Upper lobe of left lung (tissue), 6 donors: ENCODE measurements at regions not wholly inside any gene's neighbourhood (a gene's known extent, or its start where the extent isn't known, plus 50 kb on each side); places are given as distances from the start of the nearest gene placed in this dataset.

Experiments used
- ATAC-seq, 2 donors: fragments of 200-7000 bp; cut with Tn5 transposase; one replicate each; pipeline ENCODE4 v1.9.1; 2022; ENCODE audit warnings: mild to moderate bottlenecking in 2 of 2, moderate library complexity in 2 of 2; ENCODE audit not compliant: low FRiP score in 2 of 2
- DNase-seq, 2 donors: peaks; one replicate each; pipeline ENCODE4 v3.0.0-alpha.2; 2019 to 2020
- H3K27ac ChIP-seq, 4 donors: fragments of 200-600 bp; sonication (generic); one replicate each; pipeline ENCODE4 v1.5.1; 2016 to 2019
- H3K27me3 ChIP-seq, 4 donors: fragments of 200-600 bp; sonication (generic); one replicate each; pipeline ENCODE4 v1.5.1; 2017 to 2019
- H3K36me3 ChIP-seq, 4 donors: fragments of 200-600 bp; sonication (generic); one replicate each; pipeline ENCODE4 v1.5.1; 2016 to 2019
- H3K4me1 ChIP-seq, 4 donors: fragments of 200-600 bp; sonication (generic); one replicate each; pipeline ENCODE4 v1.5.1; 2018 to 2019
- H3K4me3 ChIP-seq, 4 donors: fragments of 200-600 bp; sonication (generic); one replicate each; pipeline ENCODE4 v1.5.1; 2017 to 2019; ENCODE audit warnings: mild to moderate bottlenecking in 2 of 4, moderate library complexity in 1 of 4
- H3K9me3 ChIP-seq, 4 donors: fragments of 200-600 bp; sonication (generic); one replicate each; pipeline ENCODE4 v1.5.1; 2018 to 2019
- CTCF ChIP-seq, 6 experiments: fragments of 450-650 bp in 4 of 6; fragments of 200-600 bp in 2 of 6; sonication (generic) in 2 of 6; IDR thresholded peaks; one replicate each; pipeline ENCODE4 v1.5.1; 2016 to 2019; ENCODE audit warnings: antibody characterized with exemption in 6 of 6
- EP300 ChIP-seq, 4 donors: sonication (generic); formaldehyde crosslinking; IDR thresholded peaks; one replicate each; pipeline ENCODE4 v1.5.1; 2017; ENCODE audit warnings: antibody characterized with exemption in 4 of 4, control low read depth in 2 of 4
- POLR2A ChIP-seq, 4 donors: fragments of 450-650 bp; IDR thresholded peaks; one replicate each; pipeline ENCODE4 v1.5.1; 2016 to 2017; ENCODE audit warnings: antibody characterized with exemption in 4 of 4, mild to moderate bottlenecking in 2 of 4
- POLR2AphosphoS5 ChIP-seq, 2 donors: sonication (generic); formaldehyde crosslinking; IDR thresholded peaks; one replicate each; pipeline ENCODE4 v1.5.1; 2017; ENCODE audit warnings: antibody characterized with exemption in 2 of 2
- WGBS, 2 donors: methylation state at CpG; one replicate each; pipeline ENCODE4 v1.1.5; 2017 to 2018; 5-methylcytosine and 5-hydroxymethylcytosine counted together
- donor health status: DM: no; HTN: no; CAD: no; lungs with moderate emphysema.
- donor health status: DM: no; HTN: yes; CAD: no; lungs with severe emphysema.

GRCh38 chr7:116401711-116402110 is 97.8 kb upstream of the CAV2 start:
- no peak overlapping the region for H3K27ac ChIP-seq
- ATAC-seq: no peak

GRCh38 chr7:116403265-116403664 is 96.3 kb upstream of the CAV2 start:
- Histone ChIP-seq H3K9me3 (no peaks in the 10 kb centered on the region), H3K4me1 (peaks cover 0 to 4% (median 2%) of the 10 kb centered on the region in 4 donors), H3K36me3 (no peaks in the 10 kb centered on the region), H3K27ac (no peak overlapping the region), H3K27me3 (no peaks in the 10 kb centered on the region), H3K4me3 (no peak overlapping the region)
- DNase-seq: no peak
- ATAC-seq: no peak
- WGBS, 2 donors: 31 to 48% methylated on average over 1 of the region's 1 CpG
- no peak for TF ChIP-seq CTCF (IDR thresholded peaks at IDR 0.05)
- TF ChIP-seq POLR2AphosphoS5 (IDR thresholded peaks at IDR 0.05): no peak
- no peak for TF ChIP-seq EP300 (IDR thresholded peaks at IDR 0.05)
- TF ChIP-seq POLR2A (IDR thresholded peaks at IDR 0.05): no peak

More at GRCh38 chr7:116401711-116402110, 97.8 kb upstream of the CAV2 start:
- H3K4me3 ChIP-seq: no peak overlapping the region
- no peak for DNase-seq
- H3K36me3 ChIP-seq: no peaks in the 10 kb centered on the region
- no peak for TF ChIP-seq CTCF (IDR thresholded peaks at IDR 0.05)
- no peak for TF ChIP-seq EP300 (IDR thresholded peaks at IDR 0.05)
- TF ChIP-seq POLR2A (IDR thresholded peaks at IDR 0.05): no peak
- no peak for TF ChIP-seq POLR2AphosphoS5 (IDR thresholded peaks at IDR 0.05)
- H3K4me1 ChIP-seq: peaks cover 0 to 4% (median 2%) of the 10 kb centered on the region in 4 donors
- H3K9me3 ChIP-seq: no peaks in the 10 kb centered on the region
- H3K27me3 ChIP-seq: no peaks in the 10 kb centered on the region

GRCh38 chr7:116404389-116404788 is 95.1 kb upstream of the CAV2 start:
- no peaks in the 10 kb centered on the region for H3K36me3 ChIP-seq
- H3K27me3 ChIP-seq: no peaks in the 10 kb centered on the region
- H3K4me1 ChIP-seq: peaks cover 0 to 4% (median 2%) of the 10 kb centered on the region in 4 donors
- no peak overlapping the region for H3K27ac ChIP-seq
- no peaks in the 10 kb centered on the region for H3K9me3 ChIP-seq
- ATAC-seq (no peak), DNase-seq (no peak)
- TF ChIP-seq POLR2A (IDR thresholded peaks at IDR 0.05) (no peak), POLR2AphosphoS5 (IDR thresholded peaks at IDR 0.05) (no peak), EP300 (IDR thresholded peaks at IDR 0.05) (no peak), CTCF (IDR thresholded peaks at IDR 0.05) (no peak)
- 54 to 73% methylated on average over 3 of the region's 3 CpGs for WGBS, 2 donors
- H3K4me3 ChIP-seq: no peak overlapping the region

- WGBS, 2 donors: 85 to 91% methylated on average over 2 of the region's 2 CpGs
Observed at GRCh38 chr7:116405810-116406209, 93.7 kb upstream of the CAV2 start.

More at GRCh38 chr7:116405810-116406209, 93.7 kb upstream of the CAV2 start:
- Histone ChIP-seq H3K4me1 (peaks cover 0 to 3% (median 0%) of the 10 kb centered on the region in 4 donors), H3K4me3 (no peak overlapping the region), H3K9me3 (no peaks in the 10 kb centered on the region), H3K36me3 (no peaks in the 10 kb centered on the region), H3K27me3 (no peaks in the 10 kb centered on the region), H3K27ac (no peak overlapping the region)
- TF ChIP-seq POLR2AphosphoS5 (IDR thresholded peaks at IDR 0.05) (no peak), EP300 (IDR thresholded peaks at IDR 0.05) (no peak), CTCF (IDR thresholded peaks at IDR 0.05) (no peak), POLR2A (IDR thresholded peaks at IDR 0.05) (no peak)
- no peak for ATAC-seq
- DNase-seq: no peak
